Activated T-helper 17 cell treated with anti-CD3 and anti-CD28 coated beads, Interleukin-2, amount 50 U/mL, for 72 hours (primary cell): ENCODE measurements at regions not wholly inside any gene's neighbourhood (a gene's known extent, or its start where the extent isn't known, plus 50 kb on each side); places are given as distances from the start of the nearest gene placed in this dataset.

ENCODE experiments used
- ATAC-seq: fragments of 150-1000 bp; cut with Tn5 transposase; replicated peaks from 2 replicates; pipeline ENCODE4 v1.10.0; 2021; ENCODE audit warnings: mild to moderate bottlenecking, moderate library complexity
- H3K27ac Mint-ChIP-seq: one replicate; pipeline ENCODE4 v1.8.0; 2022; ENCODE audit warnings: mixed read lengths
- H3K27me3 Mint-ChIP-seq: one replicate; pipeline ENCODE4 v1.8.0; 2022; ENCODE audit warnings: mixed read lengths
- H3K36me3 Mint-ChIP-seq: one replicate; pipeline ENCODE4 v1.8.0; 2022; ENCODE audit warnings: low read depth, mild to moderate bottlenecking, mixed read lengths
- H3K4me1 Mint-ChIP-seq: one replicate; pipeline ENCODE4 v1.8.0; 2022; ENCODE audit warnings: mixed read lengths
- H3K4me3 Mint-ChIP-seq: one replicate; pipeline ENCODE4 v1.8.0; 2022; ENCODE audit warnings: mild to moderate bottlenecking, mixed read lengths
- H3K9me3 Mint-ChIP-seq: one replicate; pipeline ENCODE4 v1.8.0; 2022; ENCODE audit warnings: mixed read lengths

GRCh38 chr5:2205596-2206226 lies 323.0 kb upstream of the IRX4 start:
- Mint-ChIP-seq H3K27me3 (peaks cover 14% of the 10 kb centered on the region), H3K36me3 (no peaks in the 10 kb centered on the region), H3K4me3 (no peak overlapping the region), H3K27ac (no peak overlapping the region), H3K4me1 (no peaks in the 10 kb centered on the region), H3K9me3 (no peaks in the 10 kb centered on the region)
- ATAC-seq, result no peak

- H3K4me3 Mint-ChIP-seq, result no peak overlapping the region
- no peak overlapping the region for H3K27ac Mint-ChIP-seq
- peaks cover 14% of the 10 kb centered on the region for H3K27me3 Mint-ChIP-seq
- ATAC-seq, result no peak
- H3K4me1 Mint-ChIP-seq, result no peaks in the 10 kb centered on the region
- H3K9me3 Mint-ChIP-seq, result no peaks in the 10 kb centered on the region
- H3K36me3 Mint-ChIP-seq, result no peaks in the 10 kb centered on the region
These were observed 322.5 kb upstream of the IRX4 start for GRCh38 chr5:2205185-2205585.

GRCh38 chr5:2204366-2205184 lies 321.9 kb upstream of the IRX4 start:
- Mint-ChIP-seq H3K27me3 (peaks cover 14% of the 10 kb centered on the region), H3K27ac (no peak overlapping the region), H3K4me3 (no peak overlapping the region), H3K36me3 (no peaks in the 10 kb centered on the region), H3K4me1 (no peaks in the 10 kb centered on the region), H3K9me3 (no peaks in the 10 kb centered on the region)
- ATAC-seq, result no peak

- Mint-ChIP-seq H3K4me1 (no peaks in the 10 kb centered on the region), H3K27me3 (peaks cover 14% of the 10 kb centered on the region), H3K4me3 (no peak overlapping the region), H3K9me3 (no peaks in the 10 kb centered on the region), H3K27ac (no peak overlapping the region), H3K36me3 (no peaks in the 10 kb centered on the region)
- no peak for ATAC-seq
These were observed 321.0 kb upstream of the IRX4 start for GRCh38 chr5:2203774-2204173.

- H3K4me3 Mint-ChIP-seq, result no peak overlapping the region
- no peak for ATAC-seq
- no peak overlapping the region for H3K27ac Mint-ChIP-seq
- H3K36me3 Mint-ChIP-seq, result no peaks in the 10 kb centered on the region
- no peaks in the 10 kb centered on the region for H3K4me1 Mint-ChIP-seq
- H3K27me3 Mint-ChIP-seq, result peaks cover 16% of the 10 kb centered on the region
- no peaks in the 10 kb centered on the region for H3K9me3 Mint-ChIP-seq
These were observed 319.1 kb upstream of the IRX4 start for GRCh38 chr5:2201832-2202231.

- H3K27ac Mint-ChIP-seq, result no peak overlapping the region
- peaks cover 15% of the 10 kb centered on the region for H3K27me3 Mint-ChIP-seq
- no peaks in the 10 kb centered on the region for H3K9me3 Mint-ChIP-seq
- no peaks in the 10 kb centered on the region for H3K36me3 Mint-ChIP-seq
- H3K4me3 Mint-ChIP-seq, result no peak overlapping the region
- ATAC-seq, result no peak
- no peaks in the 10 kb centered on the region for H3K4me1 Mint-ChIP-seq
These were observed 318.7 kb upstream of the IRX4 start for GRCh38 chr5:2201421-2201820.

- H3K27me3 Mint-ChIP-seq, result peaks cover 12% of the 10 kb centered on the region
- no peak overlapping the region for H3K4me3 Mint-ChIP-seq
- ATAC-seq, result no peak
- H3K9me3 Mint-ChIP-seq, result no peaks in the 10 kb centered on the region
- no peak overlapping the region for H3K27ac Mint-ChIP-seq
- H3K4me1 Mint-ChIP-seq, result no peaks in the 10 kb centered on the region
- no peaks in the 10 kb centered on the region for H3K36me3 Mint-ChIP-seq
These were observed 318.3 kb upstream of the IRX4 start for GRCh38 chr5:2201011-2201410.

- Mint-ChIP-seq H3K9me3 (no peaks in the 10 kb centered on the region), H3K27me3 (peaks cover 16% of the 10 kb centered on the region), H3K4me1 (no peaks in the 10 kb centered on the region), H3K4me3 (no peak overlapping the region), H3K27ac (no peak overlapping the region), H3K36me3 (no peaks in the 10 kb centered on the region)
- no peak for ATAC-seq
These were observed 317.7 kb upstream of the IRX4 start for GRCh38 chr5:2200261-2200950.

- H3K4me3 Mint-ChIP-seq, result no peak overlapping the region
- peaks cover 16% of the 10 kb centered on the region for H3K27me3 Mint-ChIP-seq
- no peak overlapping the region for H3K27ac Mint-ChIP-seq
- ATAC-seq, result no peak
- no peaks in the 10 kb centered on the region for H3K9me3 Mint-ChIP-seq
- H3K4me1 Mint-ChIP-seq, result no peaks in the 10 kb centered on the region
- H3K36me3 Mint-ChIP-seq, result no peaks in the 10 kb centered on the region
These were observed 317.0 kb upstream of the IRX4 start for GRCh38 chr5:2199697-2200096.

- Mint-ChIP-seq H3K4me1 (no peaks in the 10 kb centered on the region), H3K27ac (no peak overlapping the region), H3K36me3 (no peaks in the 10 kb centered on the region), H3K27me3 (peaks cover 12% of the 10 kb centered on the region), H3K9me3 (no peaks in the 10 kb centered on the region), H3K4me3 (no peak overlapping the region)
- ATAC-seq, result no peak
These were observed 314.4 kb upstream of the IRX4 start for GRCh38 chr5:2196989-2197619.

- ATAC-seq, result no peak
These were observed 313.7 kb upstream of the IRX4 start for GRCh38 chr5:2196416-2196815.

GRCh38 chr5:2194949-2195348 lies 312.2 kb upstream of the IRX4 start:
- no peaks in the 10 kb centered on the region for H3K4me1 Mint-ChIP-seq
- H3K27me3 Mint-ChIP-seq, result peaks cover 12% of the 10 kb centered on the region
- no peaks in the 10 kb centered on the region for H3K36me3 Mint-ChIP-seq
- no peak overlapping the region for H3K27ac Mint-ChIP-seq
- no peak overlapping the region for H3K4me3 Mint-ChIP-seq
- no peak for ATAC-seq
- H3K9me3 Mint-ChIP-seq, result no peaks in the 10 kb centered on the region

More at GRCh38 chr5:2196416-2196815, 313.7 kb upstream of the IRX4 start:
- H3K27me3 Mint-ChIP-seq, result peaks cover 12% of the 10 kb centered on the region
- H3K9me3 Mint-ChIP-seq, result no peaks in the 10 kb centered on the region
- H3K4me1 Mint-ChIP-seq, result no peaks in the 10 kb centered on the region
- no peak overlapping the region for H3K4me3 Mint-ChIP-seq
- no peaks in the 10 kb centered on the region for H3K36me3 Mint-ChIP-seq
- H3K27ac Mint-ChIP-seq, result no peak overlapping the region

GRCh38 chr5:2194236-2194555 lies 311.5 kb upstream of the IRX4 start:
- H3K4me3 Mint-ChIP-seq, result no peak overlapping the region
- ATAC-seq, result no peak
- H3K27ac Mint-ChIP-seq, result no peak overlapping the region
- no peaks in the 10 kb centered on the region for H3K36me3 Mint-ChIP-seq
- no peaks in the 10 kb centered on the region for H3K9me3 Mint-ChIP-seq
- peaks cover 13% of the 10 kb centered on the region for H3K27me3 Mint-ChIP-seq
- H3K4me1 Mint-ChIP-seq, result no peaks in the 10 kb centered on the region

GRCh38 chr5:2193542-2194235 lies 311.0 kb upstream of the IRX4 start:
- Mint-ChIP-seq H3K27me3 (peaks cover 16% of the 10 kb centered on the region), H3K4me1 (no peaks in the 10 kb centered on the region), H3K4me3 (no peak overlapping the region), H3K27ac (no peak overlapping the region), H3K36me3 (no peaks in the 10 kb centered on the region), H3K9me3 (no peaks in the 10 kb centered on the region)
- ATAC-seq, result no peak
